Ovary (tissue), 7 donors: ENCODE measurements at regions not wholly inside any gene's neighbourhood (a gene's known extent, or its start where the extent isn't known, plus 50 kb on each side); places are given as distances from the start of the nearest gene placed in this dataset.

Source experiments
- DNase-seq, 5 donors: peaks; one replicate each; pipeline ENCODE4 v3.0.0-alpha.2; 2019 to 2020
- H3K27ac ChIP-seq, 2 donors: fragments of 200-600 bp; one replicate each; pipeline versions ENCODE4 v1.5.1 to v1.8.0; 2019 to 2022
- H3K27me3 ChIP-seq: fragments of 200-600 bp; one replicate; pipeline ENCODE4 v1.8.0; 2022
- H3K36me3 ChIP-seq: fragments of 200-600 bp; sonication (generic); one replicate; pipeline ENCODE4 v1.5.1; 2019
- H3K4me1 ChIP-seq: one replicate; pipeline ENCODE4 v1.8.1; 2013; ENCODE audit warnings: mild to moderate bottlenecking, moderate library complexity; ENCODE audit not compliant: insufficient read depth
- H3K4me3 ChIP-seq: fragments of 200-600 bp; sonication (generic); one replicate; pipeline ENCODE4 v1.5.1; 2017
- H3K9me3 ChIP-seq, 2 donors: fragments of 200-600 bp in 1 of 2; sonication (generic) in 1 of 2; one replicate each; pipeline versions ENCODE4 v1.5.1 to v1.8.1; 2013 to 2019; ENCODE audit warnings: mild to moderate bottlenecking in 1 of 2, moderate library complexity in 1 of 2
- EP300 ChIP-seq: sonication (generic); formaldehyde crosslinking; IDR thresholded peaks from one replicate; pipeline ENCODE4 v1.6.1; 2017; ENCODE audit warnings: antibody characterized with exemption
- POLR2A ChIP-seq: fragments of 450-650 bp; IDR thresholded peaks from one replicate; pipeline ENCODE4 v1.6.1; 2017; ENCODE audit warnings: antibody characterized with exemption, mild to moderate bottlenecking, moderate library complexity
- WGBS, 3 donors: extraction: QIAGEN DNeasy Blood & Tissue Kit in 1 of 3; methylation state at CpG; one replicate each; pipeline versions ENCODE4 v1.1.5 to v1.1.7; 2013 to 2017; 5-methylcytosine and 5-hydroxymethylcytosine counted together
- intact Hi-C, 4 donors: fragments of 100-400 bp; cut with DNase I; formaldehyde crosslinking; loops; one replicate each; pipeline versions ENCODE4 v1.11.0 to v1.15.1; 2022 to 2023
- TF ChIP-seq, protein P1 (sequence below), 3 donors: fragments of 450-650 bp in 2 of 3; fragments of 200-600 bp in 1 of 3; IDR thresholded peaks; one replicate each; pipeline versions ENCODE4 v1.5.1 to v1.8.0; 2016 to 2022; ENCODE audit warnings: antibody characterized with exemption in 3 of 3, mild to moderate bottlenecking in 1 of 3
- donor health status: DM: no; HTN: no; CAD: no; lungs with moderate emphysema.
- donor health status: DM: no; HTN: no; CAD: no.
- donor health status: Bipolar disorder and iron deficiency.
- donor health status: DM: no; HTN: no; CAD: no.
- donor health status: DM: yes; HTN: yes; CAD: no.

DNA sequence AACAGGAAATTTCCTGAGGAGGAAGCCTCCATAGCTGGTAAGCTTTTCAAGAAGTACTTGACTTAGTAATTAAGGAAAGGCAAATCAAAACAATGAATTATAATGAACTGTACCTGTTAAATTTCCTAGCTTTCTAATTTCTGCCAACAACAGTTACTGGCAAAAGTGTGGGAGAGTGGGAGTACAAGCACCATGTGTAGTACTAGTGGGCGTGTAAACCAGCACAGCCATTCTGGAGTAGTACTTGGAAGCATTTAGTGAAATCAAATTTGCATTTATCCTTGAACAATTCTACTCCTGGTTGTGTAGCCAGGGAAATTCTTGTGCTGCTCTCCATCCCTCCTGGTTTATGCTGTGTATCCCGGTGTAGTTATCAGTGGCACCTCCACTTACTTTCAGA is 190.8 kb downstream of the PRDM2 start:
- no peaks in the 10 kb centered on the region for H3K36me3 ChIP-seq
- peaks cover 5% of the 10 kb centered on the region for H3K4me1 ChIP-seq
- 91 to 98% (median 95%) methylated on average over 2 of the region's 2 CpGs for WGBS, 3 donors

DNA sequence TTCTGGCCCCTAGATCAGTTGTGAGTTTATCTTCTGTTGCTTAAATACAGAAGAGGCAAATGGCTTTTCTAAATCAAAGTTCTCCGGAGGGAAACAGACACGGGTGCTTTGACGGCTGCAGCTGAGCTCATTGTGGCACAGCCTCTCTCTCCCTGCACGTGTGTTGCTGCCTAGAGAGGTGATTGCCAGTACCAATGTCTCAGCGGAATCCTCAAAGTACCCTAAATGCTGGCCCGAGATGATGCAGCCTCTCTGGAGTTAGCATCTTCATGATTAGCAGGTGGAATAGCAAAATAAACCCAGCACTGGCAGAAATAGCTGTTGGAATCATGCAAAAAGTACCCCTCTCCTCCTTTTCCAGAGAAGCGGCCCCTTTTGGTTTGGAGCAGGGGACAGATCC is 192.2 kb downstream of the PRDM2 start:
- no peak for DNase-seq
- peak overlapping the region; percentile 29 for H3K4me3 ChIP-seq
- no peaks in the 10 kb centered on the region for H3K9me3 ChIP-seq
- intact Hi-C loops: loop anchor here in 2 of 4 donors (5.0 to 10.0 kb wide), 2 partner anchors 55 to 63 kb away; no protein-coding TSS in a partner anchor
- peaks cover 3% of the 10 kb centered on the region for H3K4me1 ChIP-seq
- H3K27me3 ChIP-seq: no peaks in the 10 kb centered on the region
- no peak overlapping the region for H3K27ac ChIP-seq
- no peaks in the 10 kb centered on the region for H3K36me3 ChIP-seq
- TF ChIP-seq POLR2A (no peak), EP300 (no peak)
- TF ChIP-seq, protein P1, sequence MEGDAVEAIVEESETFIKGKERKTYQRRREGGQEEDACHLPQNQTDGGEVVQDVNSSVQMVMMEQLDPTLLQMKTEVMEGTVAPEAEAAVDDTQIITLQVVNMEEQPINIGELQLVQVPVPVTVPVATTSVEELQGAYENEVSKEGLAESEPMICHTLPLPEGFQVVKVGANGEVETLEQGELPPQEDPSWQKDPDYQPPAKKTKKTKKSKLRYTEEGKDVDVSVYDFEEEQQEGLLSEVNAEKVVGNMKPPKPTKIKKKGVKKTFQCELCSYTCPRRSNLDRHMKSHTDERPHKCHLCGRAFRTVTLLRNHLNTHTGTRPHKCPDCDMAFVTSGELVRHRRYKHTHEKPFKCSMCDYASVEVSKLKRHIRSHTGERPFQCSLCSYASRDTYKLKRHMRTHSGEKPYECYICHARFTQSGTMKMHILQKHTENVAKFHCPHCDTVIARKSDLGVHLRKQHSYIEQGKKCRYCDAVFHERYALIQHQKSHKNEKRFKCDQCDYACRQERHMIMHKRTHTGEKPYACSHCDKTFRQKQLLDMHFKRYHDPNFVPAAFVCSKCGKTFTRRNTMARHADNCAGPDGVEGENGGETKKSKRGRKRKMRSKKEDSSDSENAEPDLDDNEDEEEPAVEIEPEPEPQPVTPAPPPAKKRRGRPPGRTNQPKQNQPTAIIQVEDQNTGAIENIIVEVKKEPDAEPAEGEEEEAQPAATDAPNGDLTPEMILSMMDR (IDR thresholded peaks at IDR 0.05): no peak
- WGBS, 3 donors: 25 to 33% (median 30%) methylated on average over 7 of the region's 7 CpGs

More for the DNA sequence above, 190.8 kb downstream of the PRDM2 start:
- Histone ChIP-seq H3K9me3 (no peaks in the 10 kb centered on the region), H3K27ac (no peak overlapping the region), H3K27me3 (no peaks in the 10 kb centered on the region), H3K4me3 (no peak overlapping the region)
- intact Hi-C loops: loop anchor here in 2 of 4 donors (5.0 to 10.0 kb wide), 2 partner anchors 57 to 64 kb away; no protein-coding TSS in a partner anchor
- TF ChIP-seq EP300 (no peak), POLR2A (no peak)
- TF ChIP-seq, protein P1 (IDR thresholded peaks at IDR 0.05): no peak
- no peak for DNase-seq

DNA sequence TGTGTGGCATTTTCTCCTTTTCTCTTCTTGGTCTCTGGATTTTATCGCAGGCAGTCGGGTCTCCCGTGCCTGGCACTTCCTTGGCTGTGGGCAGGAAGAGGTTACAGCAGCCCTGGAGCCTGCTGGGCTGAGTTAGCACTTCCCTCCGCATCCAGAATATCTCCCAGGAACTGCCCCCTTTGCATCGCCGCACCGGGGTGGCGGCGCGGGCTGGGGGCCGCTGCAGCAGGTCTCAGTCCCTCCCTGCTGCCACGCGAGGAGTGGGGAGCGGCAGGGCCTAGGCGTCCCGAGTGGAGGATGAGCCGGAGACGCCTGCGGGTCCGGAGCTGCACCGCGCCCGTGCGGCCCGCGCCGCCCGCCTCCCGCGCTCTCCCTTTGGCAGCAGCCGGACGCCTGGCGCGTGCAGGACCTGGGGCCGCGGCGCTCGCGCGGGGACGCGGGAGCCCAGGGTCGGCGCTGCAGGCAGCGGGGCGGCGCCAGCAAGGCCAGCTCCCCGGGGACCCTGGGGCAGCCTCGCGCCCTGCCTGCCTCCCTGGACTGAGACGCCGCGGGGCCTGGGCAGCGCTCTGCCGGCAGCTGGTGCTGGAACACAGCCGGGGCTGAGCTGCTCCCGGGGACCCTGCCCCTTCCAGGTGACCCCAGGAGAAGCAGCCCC is 192.8 kb downstream of the PRDM2 start:
- 0 to 1% (median 0%) methylated on average over 21 to 57 of the region's 57 CpGs for WGBS, 3 donors
- peak; percentile 28 to 65 (median 46) for DNase-seq
- Histone ChIP-seq H3K27me3 (no peaks in the 10 kb centered on the region), H3K4me1 (peaks cover 3% of the 10 kb centered on the region), H3K27ac (peak overlapping the region in 1 of 2 donors; percentile 67), H3K4me3 (peak overlapping the region; percentile 29), H3K36me3 (no peaks in the 10 kb centered on the region), H3K9me3 (no peaks in the 10 kb centered on the region)
- TF ChIP-seq EP300 (no peak), POLR2A (no peak)
- TF ChIP-seq, protein P1 (IDR thresholded peaks at IDR 0.05): no peak
- intact Hi-C loops: loop anchor here in 2 of 4 donors (5.0 to 10.0 kb wide), 2 partner anchors 55 to 62 kb away; no protein-coding TSS in a partner anchor

DNA sequence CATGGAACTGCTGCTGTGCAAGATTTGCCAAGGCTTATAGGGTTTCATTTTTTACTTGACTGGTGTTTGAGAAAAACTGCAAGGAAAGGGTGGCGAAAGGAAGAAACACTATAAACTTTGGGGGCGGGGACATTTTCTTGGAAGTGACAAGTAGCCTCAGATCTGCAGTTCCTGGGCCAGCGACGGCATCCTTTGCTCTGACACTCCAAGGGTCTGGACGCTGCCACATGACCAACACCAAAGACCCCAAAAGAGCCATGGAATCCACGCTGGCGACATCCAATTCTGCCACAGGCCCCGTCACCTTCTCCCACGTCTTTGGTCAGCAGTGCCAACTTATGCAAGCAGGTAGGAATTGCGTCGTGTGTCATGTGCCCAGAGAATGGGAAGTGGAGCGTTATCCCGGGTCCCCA is 193.4 kb downstream of the PRDM2 start:
- Histone ChIP-seq H3K27me3 (no peaks in the 10 kb centered on the region), H3K4me3 (peak overlapping the region; percentile 29), H3K27ac (peak overlapping the region in 1 of 2 donors; percentile 67), H3K4me1 (peaks cover 3% of the 10 kb centered on the region), H3K9me3 (no peaks in the 10 kb centered on the region), H3K36me3 (no peaks in the 10 kb centered on the region)
- TF ChIP-seq POLR2A (no peak), EP300 (no peak)
- TF ChIP-seq, protein P1 (IDR thresholded peaks at IDR 0.05): no peak
- intact Hi-C loops: loop anchor here in 2 of 4 donors (5.0 to 10.0 kb wide), 2 partner anchors 54 to 61 kb away; no protein-coding TSS in a partner anchor
- peak in 2 of 5 donors; percentile 19 to 29 for DNase-seq
- 24 to 43% (median 37%) methylated on average over 13 of the region's 13 CpGs for WGBS, 3 donors
